ENCODE measurements at regions not wholly inside any gene's neighbourhood (a gene's known extent, or its start where the extent isn't known, plus 50 kb on each side); places are given as distances from the start of the nearest gene placed in this dataset.

DNA sequence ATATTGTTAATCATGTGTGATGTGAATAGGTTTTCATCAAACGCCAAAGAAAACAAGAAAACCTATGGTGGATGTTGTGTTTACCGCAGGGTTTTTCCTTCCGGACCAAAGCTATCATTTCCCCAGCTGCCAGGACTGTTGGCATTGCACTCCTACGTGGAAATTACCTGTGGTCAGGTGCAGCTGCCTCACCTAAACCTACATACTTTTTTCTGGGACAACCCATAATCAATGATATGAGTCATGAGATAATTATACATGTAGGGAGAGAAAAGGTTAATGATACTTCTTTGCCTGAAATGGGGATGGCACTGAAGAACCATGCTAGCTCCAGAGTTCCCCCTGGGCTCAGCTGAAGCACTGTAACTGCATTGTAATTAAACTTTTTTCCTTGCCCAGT lies 223.6 kb upstream of the SEMA3E start:
- TF ChIP-seq, protein P1, sequence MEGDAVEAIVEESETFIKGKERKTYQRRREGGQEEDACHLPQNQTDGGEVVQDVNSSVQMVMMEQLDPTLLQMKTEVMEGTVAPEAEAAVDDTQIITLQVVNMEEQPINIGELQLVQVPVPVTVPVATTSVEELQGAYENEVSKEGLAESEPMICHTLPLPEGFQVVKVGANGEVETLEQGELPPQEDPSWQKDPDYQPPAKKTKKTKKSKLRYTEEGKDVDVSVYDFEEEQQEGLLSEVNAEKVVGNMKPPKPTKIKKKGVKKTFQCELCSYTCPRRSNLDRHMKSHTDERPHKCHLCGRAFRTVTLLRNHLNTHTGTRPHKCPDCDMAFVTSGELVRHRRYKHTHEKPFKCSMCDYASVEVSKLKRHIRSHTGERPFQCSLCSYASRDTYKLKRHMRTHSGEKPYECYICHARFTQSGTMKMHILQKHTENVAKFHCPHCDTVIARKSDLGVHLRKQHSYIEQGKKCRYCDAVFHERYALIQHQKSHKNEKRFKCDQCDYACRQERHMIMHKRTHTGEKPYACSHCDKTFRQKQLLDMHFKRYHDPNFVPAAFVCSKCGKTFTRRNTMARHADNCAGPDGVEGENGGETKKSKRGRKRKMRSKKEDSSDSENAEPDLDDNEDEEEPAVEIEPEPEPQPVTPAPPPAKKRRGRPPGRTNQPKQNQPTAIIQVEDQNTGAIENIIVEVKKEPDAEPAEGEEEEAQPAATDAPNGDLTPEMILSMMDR (conservative IDR thresholded peaks at IDR 0.05 in 1 of 2, IDR thresholded peaks at IDR 0.05 in 1 of 2; ENCODE audit: low read depth in 1 of 2, low read length in 2 of 2), result no peak
- TF ChIP-seq EZH2 (IDR thresholded peaks at IDR 0.05; ENCODE audit: low read length, missing control alignments), result no peak
